ENCODE measurements at regions not wholly inside any gene's neighbourhood (a gene's known extent, or its start where the extent isn't known, plus 50 kb on each side); places are given as distances from the start of the nearest gene placed in this dataset.

GRCh38 chr10:36492590-36493515 is 632.5 kb upstream of the ANKRD30A start:
- WGBS, 2 donors, result 39 to 40% methylated on average over 4 of the region's 4 CpGs
- H3K27me3 ChIP-seq (ENCODE audit: control insufficient read depth in 1 of 2, insufficient read depth in 2 of 2, low read length in 2 of 2), result no peaks in the 10 kb centered on the region

GRCh38 chr10:36491926-36492325 is 633.5 kb upstream of the ANKRD30A start:
- Histone ChIP-seq H3K36me3 (ENCODE audit: control insufficient read depth in 2 of 2, insufficient read depth in 2 of 2, low read length in 1 of 2) (no peaks in the 10 kb centered on the region), H3K27ac (ENCODE audit: low read depth in 2 of 2, low read length in 1 of 2) (no peak overlapping the region), H3K4me3 (ENCODE audit: low read depth in 1 of 2, low read length in 2 of 2) (no peak overlapping the region), H3K4me1 (ENCODE audit: control insufficient read depth in 2 of 2, insufficient read depth in 2 of 2, low read length in 1 of 2) (no peaks in the 10 kb centered on the region), H3K9me3 (ENCODE audit: control insufficient read depth in 2 of 2, insufficient read depth in 1 of 2, low read depth in 1 of 2, low read length in 1 of 2) (no peaks in the 10 kb centered on the region), H3K27me3 (ENCODE audit: control insufficient read depth in 1 of 2, insufficient read depth in 2 of 2, low read length in 2 of 2) (no peaks in the 10 kb centered on the region)
- 72 to 73% methylated on average over 1 of the region's 1 CpG for WGBS, 2 donors

More at GRCh38 chr10:36492590-36493515, 632.5 kb upstream of the ANKRD30A start:
- Histone ChIP-seq H3K4me3 (ENCODE audit: low read depth in 1 of 2, low read length in 2 of 2) (no peak overlapping the region), H3K9me3 (ENCODE audit: control insufficient read depth in 2 of 2, insufficient read depth in 1 of 2, low read depth in 1 of 2, low read length in 1 of 2) (no peaks in the 10 kb centered on the region), H3K4me1 (ENCODE audit: control insufficient read depth in 2 of 2, insufficient read depth in 2 of 2, low read length in 1 of 2) (no peaks in the 10 kb centered on the region), H3K36me3 (ENCODE audit: control insufficient read depth in 2 of 2, insufficient read depth in 2 of 2, low read length in 1 of 2) (no peaks in the 10 kb centered on the region), H3K27ac (ENCODE audit: low read depth in 2 of 2, low read length in 1 of 2) (no peak overlapping the region)

- H3K9me3 ChIP-seq (ENCODE audit: control insufficient read depth in 2 of 2, insufficient read depth in 1 of 2, low read depth in 1 of 2, low read length in 1 of 2), result no peaks in the 10 kb centered on the region
- H3K4me3 ChIP-seq (ENCODE audit: low read depth in 1 of 2, low read length in 2 of 2), result no peak overlapping the region
- H3K27me3 ChIP-seq (ENCODE audit: control insufficient read depth in 1 of 2, insufficient read depth in 2 of 2, low read length in 2 of 2), result no peaks in the 10 kb centered on the region
- H3K4me1 ChIP-seq (ENCODE audit: control insufficient read depth in 2 of 2, insufficient read depth in 2 of 2, low read length in 1 of 2), result no peaks in the 10 kb centered on the region
- no peaks in the 10 kb centered on the region for H3K36me3 ChIP-seq (ENCODE audit: control insufficient read depth in 2 of 2, insufficient read depth in 2 of 2, low read length in 1 of 2)
- H3K27ac ChIP-seq (ENCODE audit: low read depth in 2 of 2, low read length in 1 of 2), result no peak overlapping the region
- 62 to 66% methylated on average over 5 of the region's 5 CpGs for WGBS, 2 donors
These were observed 635.7 kb upstream of the ANKRD30A start for GRCh38 chr10:36489611-36490228.

GRCh38 chr10:36489181-36489580 is 636.2 kb upstream of the ANKRD30A start:
- H3K4me1 ChIP-seq (ENCODE audit: control insufficient read depth in 2 of 2, insufficient read depth in 2 of 2, low read length in 1 of 2), result no peaks in the 10 kb centered on the region
- H3K36me3 ChIP-seq (ENCODE audit: control insufficient read depth in 2 of 2, insufficient read depth in 2 of 2, low read length in 1 of 2), result no peaks in the 10 kb centered on the region
- no peaks in the 10 kb centered on the region for H3K9me3 ChIP-seq (ENCODE audit: control insufficient read depth in 2 of 2, insufficient read depth in 1 of 2, low read depth in 1 of 2, low read length in 1 of 2)
- no peak overlapping the region for H3K4me3 ChIP-seq (ENCODE audit: low read depth in 1 of 2, low read length in 2 of 2)
- WGBS, 2 donors, result 87 to 88% methylated on average over 7 of the region's 7 CpGs
- H3K27ac ChIP-seq (ENCODE audit: low read depth in 2 of 2, low read length in 1 of 2), result no peak overlapping the region
- no peaks in the 10 kb centered on the region for H3K27me3 ChIP-seq (ENCODE audit: control insufficient read depth in 1 of 2, insufficient read depth in 2 of 2, low read length in 2 of 2)

- WGBS, 2 donors, result 81 to 89% methylated on average over 4 of the region's 4 CpGs
- no peaks in the 10 kb centered on the region for H3K4me1 ChIP-seq (ENCODE audit: control insufficient read depth in 2 of 2, insufficient read depth in 2 of 2, low read length in 1 of 2)
- H3K9me3 ChIP-seq (ENCODE audit: control insufficient read depth in 2 of 2, insufficient read depth in 1 of 2, low read depth in 1 of 2, low read length in 1 of 2), result no peaks in the 10 kb centered on the region
- no peak overlapping the region for H3K27ac ChIP-seq (ENCODE audit: low read depth in 2 of 2, low read length in 1 of 2)
- H3K36me3 ChIP-seq (ENCODE audit: control insufficient read depth in 2 of 2, insufficient read depth in 2 of 2, low read length in 1 of 2), result no peaks in the 10 kb centered on the region
- H3K4me3 ChIP-seq (ENCODE audit: low read depth in 1 of 2, low read length in 2 of 2), result no peak overlapping the region
- no peaks in the 10 kb centered on the region for H3K27me3 ChIP-seq (ENCODE audit: control insufficient read depth in 1 of 2, insufficient read depth in 2 of 2, low read length in 2 of 2)
These were observed 636.8 kb upstream of the ANKRD30A start for GRCh38 chr10:36488579-36488978.

GRCh38 chr10:36479073-36479472 is 646.3 kb upstream of the ANKRD30A start:
- Histone ChIP-seq H3K4me3 (ENCODE audit: low read depth in 1 of 2, low read length in 2 of 2) (no peak overlapping the region), H3K36me3 (ENCODE audit: control insufficient read depth in 2 of 2, insufficient read depth in 2 of 2, low read length in 1 of 2) (no peaks in the 10 kb centered on the region), H3K27me3 (ENCODE audit: control insufficient read depth in 1 of 2, insufficient read depth in 2 of 2, low read length in 2 of 2) (no peaks in the 10 kb centered on the region), H3K9me3 (ENCODE audit: control insufficient read depth in 2 of 2, insufficient read depth in 1 of 2, low read depth in 1 of 2, low read length in 1 of 2) (no peaks in the 10 kb centered on the region), H3K4me1 (ENCODE audit: control insufficient read depth in 2 of 2, insufficient read depth in 2 of 2, low read length in 1 of 2) (no peaks in the 10 kb centered on the region), H3K27ac (ENCODE audit: low read depth in 2 of 2, low read length in 1 of 2) (no peak overlapping the region)

GRCh38 chr10:36476399-36476798 is 649.0 kb upstream of the ANKRD30A start:
- no peaks in the 10 kb centered on the region for H3K27me3 ChIP-seq (ENCODE audit: control insufficient read depth in 1 of 2, insufficient read depth in 2 of 2, low read length in 2 of 2)
- no peak overlapping the region for H3K27ac ChIP-seq (ENCODE audit: low read depth in 2 of 2, low read length in 1 of 2)
- no peaks in the 10 kb centered on the region for H3K36me3 ChIP-seq (ENCODE audit: control insufficient read depth in 2 of 2, insufficient read depth in 2 of 2, low read length in 1 of 2)
- no peaks in the 10 kb centered on the region for H3K4me1 ChIP-seq (ENCODE audit: control insufficient read depth in 2 of 2, insufficient read depth in 2 of 2, low read length in 1 of 2)
- H3K4me3 ChIP-seq (ENCODE audit: low read depth in 1 of 2, low read length in 2 of 2), result no peak overlapping the region
- 86 to 89% methylated on average over 5 of the region's 5 CpGs for WGBS, 2 donors
- no peaks in the 10 kb centered on the region for H3K9me3 ChIP-seq (ENCODE audit: control insufficient read depth in 2 of 2, insufficient read depth in 1 of 2, low read depth in 1 of 2, low read length in 1 of 2)

- H3K4me1 ChIP-seq (ENCODE audit: control insufficient read depth in 2 of 2, insufficient read depth in 2 of 2, low read length in 1 of 2), result no peaks in the 10 kb centered on the region
- 89 to 97% methylated on average over 1 of the region's 1 CpG for WGBS, 2 donors
- H3K27me3 ChIP-seq (ENCODE audit: control insufficient read depth in 1 of 2, insufficient read depth in 2 of 2, low read length in 2 of 2), result no peaks in the 10 kb centered on the region
- no peak overlapping the region for H3K27ac ChIP-seq (ENCODE audit: low read depth in 2 of 2, low read length in 1 of 2)
- no peak overlapping the region for H3K4me3 ChIP-seq (ENCODE audit: low read depth in 1 of 2, low read length in 2 of 2)
- H3K9me3 ChIP-seq (ENCODE audit: control insufficient read depth in 2 of 2, insufficient read depth in 1 of 2, low read depth in 1 of 2, low read length in 1 of 2), result no peaks in the 10 kb centered on the region
- no peaks in the 10 kb centered on the region for H3K36me3 ChIP-seq (ENCODE audit: control insufficient read depth in 2 of 2, insufficient read depth in 2 of 2, low read length in 1 of 2)
These were observed 649.7 kb upstream of the ANKRD30A start for GRCh38 chr10:36475746-36476145.

- H3K9me3 ChIP-seq (ENCODE audit: control insufficient read depth in 2 of 2, insufficient read depth in 1 of 2, low read depth in 1 of 2, low read length in 1 of 2), result no peaks in the 10 kb centered on the region
- 77 to 88% methylated on average over 2 of the region's 2 CpGs for WGBS, 2 donors
- H3K4me3 ChIP-seq (ENCODE audit: low read depth in 1 of 2, low read length in 2 of 2), result no peak overlapping the region
- no peak overlapping the region for H3K27ac ChIP-seq (ENCODE audit: low read depth in 2 of 2, low read length in 1 of 2)
- no peaks in the 10 kb centered on the region for H3K36me3 ChIP-seq (ENCODE audit: control insufficient read depth in 2 of 2, insufficient read depth in 2 of 2, low read length in 1 of 2)
- no peaks in the 10 kb centered on the region for H3K4me1 ChIP-seq (ENCODE audit: control insufficient read depth in 2 of 2, insufficient read depth in 2 of 2, low read length in 1 of 2)
- no peaks in the 10 kb centered on the region for H3K27me3 ChIP-seq (ENCODE audit: control insufficient read depth in 1 of 2, insufficient read depth in 2 of 2, low read length in 2 of 2)
These were observed 650.9 kb upstream of the ANKRD30A start for GRCh38 chr10:36474456-36474855.

GRCh38 chr10:36473122-36473521 is 652.3 kb upstream of the ANKRD30A start:
- Histone ChIP-seq H3K9me3 (ENCODE audit: control insufficient read depth in 2 of 2, insufficient read depth in 1 of 2, low read depth in 1 of 2, low read length in 1 of 2) (no peaks in the 10 kb centered on the region), H3K4me3 (ENCODE audit: low read depth in 1 of 2, low read length in 2 of 2) (no peak overlapping the region)
- 85 to 94% methylated on average over 4 of the region's 4 CpGs for WGBS, 2 donors

More at GRCh38 chr10:36473122-36473521, 652.3 kb upstream of the ANKRD30A start:
- Histone ChIP-seq H3K27me3 (ENCODE audit: control insufficient read depth in 1 of 2, insufficient read depth in 2 of 2, low read length in 2 of 2) (no peaks in the 10 kb centered on the region), H3K27ac (ENCODE audit: low read depth in 2 of 2, low read length in 1 of 2) (no peak overlapping the region), H3K4me1 (ENCODE audit: control insufficient read depth in 2 of 2, insufficient read depth in 2 of 2, low read length in 1 of 2) (no peaks in the 10 kb centered on the region), H3K36me3 (ENCODE audit: control insufficient read depth in 2 of 2, insufficient read depth in 2 of 2, low read length in 1 of 2) (no peaks in the 10 kb centered on the region)
